ENCODE measurements at regions not wholly inside any gene's neighbourhood (a gene's known extent, or its start where the extent isn't known, plus 50 kb on each side); places are given as distances from the start of the nearest gene placed in this dataset.
"Not testable (repeated sequence)": the region's sequence is repeated elsewhere in the genome, so short reads cannot be mapped to it uniquely, and the experiment has no call there.

- peak; percentile 1 for DNase-seq
- in situ Hi-C loops (cut with HindIII; ENCODE audit: low pct_ligation_motif_present, low pct_unique_long_range_greater_than_20kb, low sequenced_read_pairs): no loop called here
Measured at GRCh38 chrX:106220177-106220576, 52.1 kb downstream of the PWWP3B start.

- no peak for DNase-seq
- in situ Hi-C loops (cut with HindIII; ENCODE audit: low pct_ligation_motif_present, low pct_unique_long_range_greater_than_20kb, low sequenced_read_pairs): no loop called here
Measured at GRCh38 chrX:106243376-106243775, 75.3 kb downstream of the PWWP3B start.

DNA sequence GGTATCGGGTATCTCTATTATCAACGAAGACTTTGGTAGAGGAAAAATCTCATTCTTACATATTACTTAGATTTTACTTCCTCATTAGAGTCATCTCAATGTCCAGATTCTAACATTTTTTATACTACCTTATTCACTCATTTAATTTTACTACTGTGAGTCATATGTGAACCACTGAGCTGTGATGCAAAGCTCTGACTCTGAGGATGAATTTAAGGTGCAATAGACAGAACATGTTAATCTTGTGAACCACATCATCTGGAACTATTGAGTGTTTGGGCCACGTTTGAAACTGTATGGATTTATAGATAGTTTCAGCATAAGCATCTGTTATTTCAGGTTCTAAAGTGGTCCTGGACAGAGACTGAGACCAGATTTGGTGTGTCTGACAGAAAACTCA lies 78.4 kb downstream of the PWWP3B start:
- DNase-seq: no peak
- in situ Hi-C loops (cut with HindIII; ENCODE audit: low pct_ligation_motif_present, low pct_unique_long_range_greater_than_20kb, low sequenced_read_pairs): no loop called here

DNA sequence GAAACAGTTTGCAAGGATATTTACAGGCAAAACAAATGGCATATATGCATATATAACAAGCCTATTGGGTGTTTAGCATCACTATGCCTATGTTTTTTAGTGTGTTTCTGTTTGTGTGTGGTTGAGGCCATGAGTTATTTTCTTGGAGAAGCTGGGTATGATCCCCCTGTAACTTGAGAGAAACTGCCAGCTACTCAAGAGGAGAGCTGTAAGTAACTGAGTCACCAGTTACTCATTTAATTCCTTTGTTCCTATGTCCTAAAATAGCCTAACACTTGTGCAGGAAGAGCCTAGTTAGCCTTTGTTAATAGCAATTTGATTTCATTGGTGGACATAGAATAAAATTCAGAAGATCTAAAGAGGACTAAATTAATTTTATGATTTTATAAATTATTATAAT lies 79.1 kb downstream of the PWWP3B start:
- in situ Hi-C loops (cut with HindIII; ENCODE audit: low pct_ligation_motif_present, low pct_unique_long_range_greater_than_20kb, low sequenced_read_pairs): no loop called here
- DNase-seq: no peak

- in situ Hi-C loops (cut with HindIII; ENCODE audit: low pct_ligation_motif_present, low pct_unique_long_range_greater_than_20kb, low sequenced_read_pairs): no loop called here
- no peak for DNase-seq
Measured at GRCh38 chrX:106249706-106250379, 81.7 kb downstream of the PWWP3B start.

GRCh38 chrX:106263817-106264216 lies 95.7 kb downstream of the PWWP3B start:
- no peak for DNase-seq
- in situ Hi-C loops (cut with HindIII; ENCODE audit: low pct_ligation_motif_present, low pct_unique_long_range_greater_than_20kb, low sequenced_read_pairs): no loop called here

GRCh38 chrX:106273947-106274587 lies 106.0 kb downstream of the PWWP3B start:
- DNase-seq; in situ Hi-C loops (cut with HindIII; ENCODE audit: low pct_ligation_motif_present, low pct_unique_long_range_greater_than_20kb, low sequenced_read_pairs): not testable (repeated sequence)

DNA sequence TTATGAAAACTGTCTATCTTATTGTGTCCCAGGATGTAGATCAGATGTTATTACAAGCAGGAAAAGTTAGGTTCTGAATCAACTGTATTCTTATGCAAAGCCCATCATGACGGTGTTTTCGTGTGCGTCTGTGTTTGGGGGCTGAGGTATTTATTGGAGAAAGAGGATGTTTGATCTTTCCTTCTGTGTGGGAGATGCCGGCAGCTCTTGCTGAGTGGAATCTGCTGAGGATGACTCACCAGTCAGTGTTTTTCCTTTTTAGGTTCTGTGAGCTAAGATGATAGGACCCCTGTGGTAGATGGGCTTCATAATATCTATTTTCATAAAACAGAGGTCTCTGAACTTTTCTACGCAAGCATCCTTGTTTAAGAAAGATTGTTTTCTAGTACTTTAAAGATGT lies 107.1 kb downstream of the PWWP3B start:
- DNase-seq; in situ Hi-C loops (cut with HindIII; ENCODE audit: low pct_ligation_motif_present, low pct_unique_long_range_greater_than_20kb, low sequenced_read_pairs): not testable (repeated sequence)

DNA sequence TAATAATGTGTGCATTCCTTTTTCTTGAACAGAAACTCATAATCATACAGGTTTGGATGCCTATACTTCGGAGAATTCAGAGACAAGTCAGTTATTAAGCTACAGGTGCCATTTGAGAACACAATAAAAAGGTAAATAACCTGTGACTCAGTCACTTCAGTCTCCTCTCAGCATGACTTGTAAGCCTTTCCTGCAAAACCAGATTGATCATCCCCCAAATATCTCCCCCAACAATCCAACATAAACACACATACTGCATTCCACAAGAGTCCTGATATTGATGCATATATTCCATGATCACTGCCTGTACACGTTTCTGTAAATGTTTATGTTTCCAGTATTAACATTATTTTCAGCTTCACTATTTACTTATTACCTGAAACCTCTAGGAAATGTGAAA lies 110.8 kb downstream of the PWWP3B start:
- in situ Hi-C loops (cut with HindIII; ENCODE audit: low pct_ligation_motif_present, low pct_unique_long_range_greater_than_20kb, low sequenced_read_pairs): no loop called here
- no peak for DNase-seq

DNA sequence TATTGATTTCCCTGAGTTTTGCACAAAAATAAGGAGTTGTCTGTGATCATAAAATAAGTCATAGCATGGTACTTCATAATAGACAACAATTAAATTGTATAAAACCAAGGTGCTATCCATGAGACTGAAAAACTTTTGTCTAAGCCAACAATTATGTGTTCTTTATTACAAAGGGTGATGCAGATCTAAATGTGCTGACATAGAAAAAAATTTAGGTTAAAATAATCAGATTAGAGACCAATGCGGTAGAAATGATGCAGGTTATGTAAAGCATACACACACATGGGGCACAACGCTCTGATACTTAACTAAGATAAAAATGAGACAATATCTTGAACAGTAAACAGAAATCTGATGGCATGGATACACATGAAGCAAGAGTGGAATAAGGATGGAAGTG lies 113.3 kb downstream of the PWWP3B start:
- in situ Hi-C loops (cut with HindIII; ENCODE audit: low pct_ligation_motif_present, low pct_unique_long_range_greater_than_20kb, low sequenced_read_pairs): no loop called here
- no peak for DNase-seq

DNA sequence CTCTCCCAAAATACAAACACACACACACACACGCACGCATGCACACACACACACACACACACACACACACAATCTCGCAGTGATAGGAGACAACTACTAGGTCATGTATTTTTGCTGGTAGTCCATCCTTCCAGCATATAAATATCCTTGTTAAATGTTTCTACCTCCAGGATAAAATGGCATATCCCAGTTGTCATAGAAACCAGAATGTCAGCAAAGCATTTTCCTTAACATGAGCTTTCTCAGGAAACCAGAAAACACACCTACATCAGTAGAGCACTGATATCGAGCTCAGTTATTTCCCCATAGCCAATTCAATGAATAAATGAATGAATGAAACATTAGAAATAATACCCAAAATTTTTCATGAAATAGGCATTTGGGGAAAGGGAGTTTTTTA lies 115.7 kb downstream of the PWWP3B start:
- no peak for DNase-seq
- in situ Hi-C loops (cut with HindIII; ENCODE audit: low pct_ligation_motif_present, low pct_unique_long_range_greater_than_20kb, low sequenced_read_pairs): no loop called here

GRCh38 chrX:106284431-106285025 lies 116.4 kb downstream of the PWWP3B start:
- in situ Hi-C loops (cut with HindIII; ENCODE audit: low pct_ligation_motif_present, low pct_unique_long_range_greater_than_20kb, low sequenced_read_pairs): no loop called here
- no peak for DNase-seq

DNA sequence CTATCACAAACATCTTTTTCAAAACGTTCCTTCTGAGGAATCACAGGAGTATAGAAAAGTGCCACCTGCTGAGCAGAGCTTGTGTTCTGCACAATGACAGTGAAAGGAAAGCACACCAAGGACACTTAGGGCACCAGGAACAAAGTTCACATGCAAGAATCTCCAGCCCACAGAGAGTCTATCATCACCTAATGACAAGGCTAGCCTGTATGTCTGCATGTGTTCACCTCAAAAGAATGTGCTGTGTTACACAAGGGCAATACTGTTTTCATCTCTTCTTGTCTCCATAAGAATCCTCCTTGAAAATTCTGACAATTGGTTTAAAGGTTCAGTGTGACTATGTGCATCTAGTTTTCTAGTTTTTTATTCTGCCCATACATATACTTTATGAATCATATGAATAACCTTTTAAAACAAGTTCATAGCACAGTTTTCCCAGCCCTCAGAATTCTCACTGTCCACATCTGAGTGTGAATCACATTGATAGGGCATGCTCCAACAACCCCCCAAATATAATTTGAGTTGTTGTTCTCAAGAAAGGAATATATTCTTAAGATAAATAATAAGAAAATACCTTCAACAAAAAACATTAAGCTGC lies 118.0 kb downstream of the PWWP3B start:
- in situ Hi-C loops (cut with HindIII; ENCODE audit: low pct_ligation_motif_present, low pct_unique_long_range_greater_than_20kb, low sequenced_read_pairs): no loop called here
- no peak for DNase-seq

GRCh38 chrX:106290778-106291177 lies 122.7 kb downstream of the PWWP3B start:
- in situ Hi-C loops (cut with HindIII; ENCODE audit: low pct_ligation_motif_present, low pct_unique_long_range_greater_than_20kb, low sequenced_read_pairs); DNase-seq: not testable (repeated sequence)

- in situ Hi-C loops (cut with HindIII; ENCODE audit: low pct_ligation_motif_present, low pct_unique_long_range_greater_than_20kb, low sequenced_read_pairs); DNase-seq: not testable (repeated sequence)
Measured at GRCh38 chrX:106291779-106292390, 123.8 kb downstream of the PWWP3B start.

GRCh38 chrX:106300239-106300638 lies 132.1 kb downstream of the PWWP3B start:
- in situ Hi-C loops (cut with HindIII; ENCODE audit: low pct_ligation_motif_present, low pct_unique_long_range_greater_than_20kb, low sequenced_read_pairs): no loop called here
- no peak for DNase-seq

- in situ Hi-C loops (cut with HindIII; ENCODE audit: low pct_ligation_motif_present, low pct_unique_long_range_greater_than_20kb, low sequenced_read_pairs): no loop called here
- no peak for DNase-seq
Measured at GRCh38 chrX:106300656-106301055, 132.6 kb downstream of the PWWP3B start.

DNA sequence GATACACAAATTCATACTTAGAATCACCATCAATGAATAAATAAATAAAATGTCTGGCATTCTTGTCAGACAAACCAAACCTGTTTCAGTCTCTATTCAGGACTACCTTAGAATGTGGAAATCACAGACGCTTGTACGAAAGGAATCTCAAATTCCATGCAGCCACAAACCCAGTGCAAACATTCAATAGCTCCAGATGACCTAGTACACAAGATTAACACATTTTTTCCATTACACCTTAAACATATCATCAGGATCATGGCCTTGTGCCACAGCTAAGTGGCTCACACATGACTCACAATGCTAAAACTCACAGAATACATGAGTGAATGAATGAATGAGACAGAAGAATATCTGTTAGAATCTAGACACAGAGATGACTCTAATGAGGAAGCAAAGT lies 134.2 kb downstream of the PWWP3B start:
- in situ Hi-C loops (cut with HindIII; ENCODE audit: low pct_ligation_motif_present, low pct_unique_long_range_greater_than_20kb, low sequenced_read_pairs): no loop called here
- DNase-seq: no peak

DNA sequence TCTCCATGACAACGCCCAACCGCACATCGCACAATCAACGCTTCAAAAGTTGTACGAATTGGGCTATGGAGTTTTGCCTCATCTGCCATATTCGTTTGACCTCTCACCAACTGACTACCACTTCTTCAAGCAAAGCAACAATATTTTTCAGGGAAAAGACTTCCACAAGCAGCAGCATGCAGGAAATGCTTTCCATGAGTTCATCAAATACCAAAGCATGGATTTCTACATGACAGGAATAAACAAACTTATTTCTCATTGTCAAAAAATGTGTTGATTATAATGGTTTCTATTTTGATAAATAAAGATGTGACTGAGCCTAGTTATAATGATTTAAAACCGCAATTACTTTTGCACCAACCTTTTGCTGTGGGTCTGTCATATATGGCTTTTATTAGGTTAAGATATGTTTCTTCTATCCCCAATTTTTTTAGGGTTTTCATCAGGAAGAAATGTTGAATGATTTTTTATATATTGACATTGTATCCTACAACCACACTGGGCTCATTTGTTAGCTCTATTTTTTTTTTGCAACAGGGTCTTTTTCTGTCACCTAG lies 138.4 kb downstream of the PWWP3B start:
- DNase-seq: no peak
- in situ Hi-C loops (cut with HindIII; ENCODE audit: low pct_ligation_motif_present, low pct_unique_long_range_greater_than_20kb, low sequenced_read_pairs): no loop called here
